A549 (cell line): ENCODE measurements at regions not wholly inside any gene's neighbourhood (a gene's known extent, or its start where the extent isn't known, plus 50 kb on each side); places are given as distances from the start of the nearest gene placed in this dataset.

Source experiments
- JUN ChIP-seq, 2 experiments: fragments of >200 bp; sonication (Bioruptor Twin); formaldehyde crosslinking; IDR thresholded peaks; 2 replicates in 1 of 2; 3 replicates in 1 of 2; pipeline ENCODE4 v1.6.1; 2016 to 2017
- KDM1A ChIP-seq: fragments of 200-600 bp; sonication (generic); IDR thresholded peaks from 2 replicates; pipeline ENCODE4 v1.6.1; 2016; ENCODE audit warnings: low read depth, mild to moderate bottlenecking
- RFX5 ChIP-seq: fragments of 450-650 bp; IDR thresholded peaks from 2 replicates; pipeline ENCODE4 v1.7.1; 2014; ENCODE audit warnings: antibody characterized with exemption, mild to moderate bottlenecking, moderate library complexity
- TF ChIP-seq, protein P1 (sequence below): fragments of >200 bp; sonication (Bioruptor Twin); formaldehyde crosslinking; IDR thresholded peaks from 3 replicates; pipeline ENCODE4 v1.5.1; 2016

DNA sequence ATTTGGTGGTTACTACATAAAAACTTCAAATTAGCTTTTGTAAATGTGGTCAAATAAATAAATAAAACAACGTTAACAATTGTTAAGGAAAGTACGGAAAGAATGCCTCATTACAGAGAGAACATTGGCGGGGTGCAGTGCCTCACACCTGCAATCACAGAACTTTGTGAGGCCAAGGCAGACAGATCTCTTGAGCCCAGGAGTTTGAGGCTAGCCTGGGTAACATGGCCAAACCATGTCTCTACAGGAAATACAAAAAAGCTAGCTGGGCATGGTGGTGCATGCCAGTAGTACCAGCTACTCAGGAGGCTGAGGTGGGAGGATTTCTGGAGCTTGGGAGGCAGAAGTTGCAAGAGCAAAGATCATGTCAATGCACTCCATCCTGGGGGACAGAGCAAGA lies 59.4 kb upstream of the VPREB1 start:
- TF ChIP-seq RFX5, result no peak
- no peak for TF ChIP-seq JUN (IDR thresholded peaks at IDR 0.05)
- TF ChIP-seq KDM1A, result no peak
- TF ChIP-seq, protein P1, sequence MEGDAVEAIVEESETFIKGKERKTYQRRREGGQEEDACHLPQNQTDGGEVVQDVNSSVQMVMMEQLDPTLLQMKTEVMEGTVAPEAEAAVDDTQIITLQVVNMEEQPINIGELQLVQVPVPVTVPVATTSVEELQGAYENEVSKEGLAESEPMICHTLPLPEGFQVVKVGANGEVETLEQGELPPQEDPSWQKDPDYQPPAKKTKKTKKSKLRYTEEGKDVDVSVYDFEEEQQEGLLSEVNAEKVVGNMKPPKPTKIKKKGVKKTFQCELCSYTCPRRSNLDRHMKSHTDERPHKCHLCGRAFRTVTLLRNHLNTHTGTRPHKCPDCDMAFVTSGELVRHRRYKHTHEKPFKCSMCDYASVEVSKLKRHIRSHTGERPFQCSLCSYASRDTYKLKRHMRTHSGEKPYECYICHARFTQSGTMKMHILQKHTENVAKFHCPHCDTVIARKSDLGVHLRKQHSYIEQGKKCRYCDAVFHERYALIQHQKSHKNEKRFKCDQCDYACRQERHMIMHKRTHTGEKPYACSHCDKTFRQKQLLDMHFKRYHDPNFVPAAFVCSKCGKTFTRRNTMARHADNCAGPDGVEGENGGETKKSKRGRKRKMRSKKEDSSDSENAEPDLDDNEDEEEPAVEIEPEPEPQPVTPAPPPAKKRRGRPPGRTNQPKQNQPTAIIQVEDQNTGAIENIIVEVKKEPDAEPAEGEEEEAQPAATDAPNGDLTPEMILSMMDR, result no peak
